Omental fat pad (tissue), 3 donors: ENCODE measurements at regions not wholly inside any gene's neighbourhood (a gene's known extent, or its start where the extent isn't known, plus 50 kb on each side); places are given as distances from the start of the nearest gene placed in this dataset.

Experiments used
- ATAC-seq: fragments of 150-250 bp; one replicate; pipeline ENCODE4 v1.9.1; 2016; ENCODE audit warnings: mild to moderate bottlenecking, moderate library complexity; ENCODE audit not compliant: low FRiP score
- DNase-seq: peaks from one replicate; pipeline ENCODE4 v3.0.0-alpha.2; 2019; ENCODE audit warnings: low spot score
- CTCF ChIP-seq, 3 donors: fragments of 450-650 bp; IDR thresholded peaks; one replicate each; pipeline ENCODE4 v1.5.1; 2016 to 2017; ENCODE audit warnings: antibody characterized with exemption in 3 of 3, mild to moderate bottlenecking in 3 of 3, moderate library complexity in 2 of 3

GRCh38 chr16:76941113-76941512 is 249.9 kb upstream of the MON1B start:
- no peak for TF ChIP-seq CTCF (IDR thresholded peaks at IDR 0.05)
- DNase-seq, result no peak
- no peak for ATAC-seq

DNA sequence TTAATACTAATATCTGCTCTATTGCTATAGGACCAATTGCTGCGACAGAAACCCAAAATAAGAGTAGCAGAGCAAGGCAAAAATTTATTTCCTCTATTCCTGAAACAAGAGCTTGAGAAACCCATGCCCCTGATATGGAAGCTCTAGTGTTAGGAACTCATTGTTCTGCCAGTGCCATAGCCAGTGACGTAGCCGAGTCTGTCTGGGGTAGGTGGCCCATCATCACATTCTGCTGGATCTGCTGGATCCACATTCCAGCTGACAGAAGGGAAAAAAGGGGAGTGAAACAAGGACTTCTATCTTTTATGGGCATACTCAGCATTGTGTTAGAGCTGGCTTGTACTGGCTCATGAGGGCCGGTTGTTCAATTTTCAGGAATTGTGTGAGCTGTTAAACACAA is 248.9 kb upstream of the MON1B start:
- ATAC-seq, result no peak
- no peak for DNase-seq

GRCh38 chr16:76943921-76944320 is 247.1 kb upstream of the MON1B start:
- TF ChIP-seq CTCF (IDR thresholded peaks at IDR 0.05), result no peak
- DNase-seq (no peak), ATAC-seq (no peak)

More for the DNA sequence above, 248.9 kb upstream of the MON1B start:
- no peak for TF ChIP-seq CTCF (IDR thresholded peaks at IDR 0.05)

GRCh38 chr16:76946879-76947278 is 244.1 kb upstream of the MON1B start:
- no peak for TF ChIP-seq CTCF (IDR thresholded peaks at IDR 0.05)
- ATAC-seq (no peak), DNase-seq (no peak)

DNA sequence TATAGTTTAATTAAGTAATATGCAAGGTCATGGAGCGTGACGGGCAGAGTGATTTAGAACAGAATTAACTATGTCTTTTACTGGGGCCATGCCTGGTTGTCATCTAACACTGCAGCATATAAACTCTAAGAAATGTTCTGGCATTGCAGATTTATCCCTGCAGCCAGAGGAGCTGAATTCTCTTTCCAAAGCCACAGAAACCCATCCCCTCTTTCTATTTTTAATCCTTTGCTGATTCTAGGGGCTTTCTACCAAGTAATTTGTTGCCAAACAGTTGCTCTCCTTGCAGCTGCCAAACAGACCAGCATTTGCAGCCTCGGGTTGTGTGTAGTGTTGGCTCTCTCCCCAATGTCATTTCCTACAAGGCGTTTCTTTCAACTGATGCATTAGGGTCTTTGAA is 243.2 kb upstream of the MON1B start:
- ATAC-seq, result no peak
- TF ChIP-seq CTCF (IDR thresholded peaks at IDR 0.05), result no peak
- no peak for DNase-seq

DNA sequence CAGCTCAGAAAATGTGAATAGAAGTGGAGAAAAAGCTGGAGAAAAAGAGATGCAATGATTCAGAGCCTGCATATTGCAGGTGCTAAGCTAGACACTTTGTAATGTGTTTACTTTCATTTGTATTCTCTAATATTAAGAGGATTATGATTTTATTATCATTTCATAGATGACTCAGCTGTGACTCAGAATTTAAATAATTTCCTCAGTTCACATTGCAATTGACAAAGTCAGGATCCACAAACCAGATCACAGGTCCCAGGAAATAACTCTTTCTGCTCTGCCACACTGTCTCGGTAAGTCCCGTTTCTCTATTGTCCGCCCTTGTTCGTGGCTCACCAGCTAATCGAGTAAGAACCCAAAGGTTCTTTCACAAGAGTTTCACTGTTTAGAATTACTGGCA is 235.4 kb upstream of the MON1B start:
- no peak for ATAC-seq
- DNase-seq, result no peak
- no peak for TF ChIP-seq CTCF (IDR thresholded peaks at IDR 0.05)

DNA sequence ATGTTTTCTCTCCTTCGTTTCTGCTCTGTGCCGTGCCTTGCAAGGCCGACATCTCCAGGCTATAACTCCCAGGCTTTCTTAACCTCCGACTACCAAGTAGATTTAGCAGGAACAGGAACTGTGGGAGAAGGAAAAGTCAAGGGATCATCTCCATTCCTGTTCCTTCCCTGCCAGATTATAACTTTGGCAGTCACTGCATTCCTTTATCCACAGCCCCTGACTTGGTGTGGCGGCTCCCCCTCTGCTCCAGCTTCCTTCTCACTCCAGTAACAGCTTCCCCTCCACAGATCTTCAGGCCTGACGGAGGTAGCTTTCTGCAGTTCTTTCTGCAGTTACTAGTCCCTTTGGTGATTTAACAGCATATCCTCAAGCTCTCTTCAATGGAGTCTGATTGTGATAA is 234.6 kb upstream of the MON1B start:
- TF ChIP-seq CTCF (IDR thresholded peaks at IDR 0.05), result no peak
- DNase-seq (no peak), ATAC-seq (no peak)
